WTC11 (cell line): ENCODE measurements at regions not wholly inside any gene's neighbourhood (a gene's known extent, or its start where the extent isn't known, plus 50 kb on each side); places are given as distances from the start of the nearest gene placed in this dataset.

ENCODE experiments used
- ATAC-seq: fragments of 200-7000 bp; cut with Tn5 transposase; 2 replicates; pipeline ENCODE4 v1.10.0; 2021; ENCODE audit warnings: mild to moderate bottlenecking, moderate library complexity
- CTCF ChIA-PET: fragments of 300-600 bp; sonication (Branson Sonifier 250); formaldehyde crosslinking; loops from one replicate; lab custom pipeline; 2021; ENCODE audit warnings: antibody characterized with exemption; lab: Charles Lee
- POLR2A ChIA-PET: fragments of 350-600 bp; sonication (Branson Sonifier 250); formaldehyde crosslinking; loops from one replicate; lab custom pipeline; 2021; ENCODE audit warnings: antibody characterized with exemption; lab: Charles Lee
- DNase-seq: peaks from one replicate; pipeline ENCODE4 v3.0.0; 2021; ENCODE audit warnings: low spot score
- H3K27ac Mint-ChIP-seq: 2 replicates; pipeline ENCODE4 v1.8.0; 2021; ENCODE audit warnings: mixed read lengths
- H3K27me3 Mint-ChIP-seq: 2 replicates; pipeline ENCODE4 v1.8.0; 2021; ENCODE audit warnings: low read depth, mild to moderate bottlenecking, moderate library complexity, mixed read lengths
- H3K36me3 Mint-ChIP-seq: 2 replicates; pipeline ENCODE4 v1.8.0; 2021; ENCODE audit warnings: mixed read lengths
- H3K4me1 Mint-ChIP-seq: 2 replicates; pipeline ENCODE4 v1.8.0; 2022; ENCODE audit warnings: mixed read lengths
- H3K4me3 Mint-ChIP-seq: 2 replicates; pipeline ENCODE4 v1.8.0; 2021; ENCODE audit warnings: mild to moderate bottlenecking, moderate library complexity, mixed read lengths
- H3K9me3 Mint-ChIP-seq: 2 replicates; pipeline ENCODE4 v1.8.0; 2021; ENCODE audit warnings: mixed read lengths
- CREB1 ChIP-seq: sonication (generic); formaldehyde crosslinking; IDR thresholded peaks from 2 replicates; pipeline ENCODE4 v1.8.0; 2023; ENCODE audit warnings: mild to moderate bottlenecking, missing genetic modification reagents
- ESRRA ChIP-seq: sonication (generic); formaldehyde crosslinking; IDR thresholded peaks from 2 replicates; pipeline ENCODE4 v1.8.1; 2022; ENCODE audit warnings: mild to moderate bottlenecking, missing genetic modification reagents, borderline replicate concordance
- ETV6 ChIP-seq: sonication (generic); formaldehyde crosslinking; IDR thresholded peaks from 2 replicates; pipeline ENCODE4 v1.8.1; 2022; ENCODE audit warnings: mild to moderate bottlenecking, missing genetic modification reagents
- FOXK1 ChIP-seq: sonication (generic); formaldehyde crosslinking; IDR thresholded peaks from 2 replicates; pipeline ENCODE4 v1.8.0; 2022; ENCODE audit warnings: mild to moderate bottlenecking, moderate library complexity, missing genetic modification reagents
- FOXP1 ChIP-seq: sonication (generic); formaldehyde crosslinking; IDR thresholded peaks from 2 replicates; pipeline ENCODE4 v1.8.0; 2022; ENCODE audit warnings: missing genetic modification reagents, mild to moderate bottlenecking, moderate library complexity, borderline replicate concordance
- IRF2 ChIP-seq: sonication (generic); formaldehyde crosslinking; IDR thresholded peaks from 2 replicates; pipeline ENCODE4 v1.8.0; 2022; ENCODE audit warnings: low read depth, missing genetic modification reagents, borderline replicate concordance
- NR3C1 ChIP-seq: sonication (generic); formaldehyde crosslinking; conservative IDR thresholded peaks from 2 replicates; pipeline ENCODE4 v1.8.1; 2023; ENCODE audit warnings: low read depth, mild to moderate bottlenecking, missing genetic modification reagents
- PRRX2 ChIP-seq: fragments of 250-450 bp; sonication (Bioruptor Pico); IDR thresholded peaks from 2 replicates; pipeline ENCODE4 v1.8.0; 2021; ENCODE audit warnings: mild to moderate bottlenecking
- RELA ChIP-seq: sonication (generic); formaldehyde crosslinking; IDR thresholded peaks from 2 replicates; pipeline ENCODE4 v1.8.1; 2022; ENCODE audit warnings: missing genetic modification reagents, mild to moderate bottlenecking, borderline replicate concordance
- SOX15 ChIP-seq: fragments of 250-450 bp; sonication (Bioruptor Pico); IDR thresholded peaks from 2 replicates; pipeline ENCODE4 v1.9.0; 2021; ENCODE audit warnings: mild to moderate bottlenecking
- SP1 ChIP-seq: sonication (generic); formaldehyde crosslinking; conservative IDR thresholded peaks from 2 replicates; pipeline ENCODE4 v1.8.1; 2022; ENCODE audit warnings: missing genetic modification reagents
- TEAD1 ChIP-seq: sonication (generic); formaldehyde crosslinking; IDR thresholded peaks from 2 replicates; pipeline ENCODE4 v1.8.0; 2022; ENCODE audit warnings: mild to moderate bottlenecking, missing genetic modification reagents
- TP53 ChIP-seq: sonication (generic); formaldehyde crosslinking; IDR thresholded peaks from 2 replicates; pipeline ENCODE4 v1.8.1; 2023; ENCODE audit warnings: mild to moderate bottlenecking, missing genetic modification reagents
- ZNF121 ChIP-seq: sonication (generic); formaldehyde crosslinking; IDR thresholded peaks from 2 replicates; pipeline ENCODE4 v1.8.0; 2023; ENCODE audit warnings: missing genetic modification reagents
- ZNF317 ChIP-seq: sonication (generic); formaldehyde crosslinking; IDR thresholded peaks from 2 replicates; pipeline ENCODE4 v1.8.1; 2023; ENCODE audit warnings: low read depth, mild to moderate bottlenecking, moderate library complexity, missing genetic modification reagents, borderline replicate concordance
- ZNF416 ChIP-seq: fragments of 250-450 bp; sonication (Bioruptor Pico); IDR thresholded peaks from 2 replicates; pipeline ENCODE4 v1.9.0; 2021; ENCODE audit warnings: mild to moderate bottlenecking, inconsistent platforms
- ZNF423 ChIP-seq: fragments of 250-450 bp; sonication (Bioruptor Pico); IDR thresholded peaks from 2 replicates; pipeline ENCODE4 v2.1.2; 2022; ENCODE audit warnings: mild to moderate bottlenecking, moderate library complexity
- ZNF671 ChIP-seq: fragments of 250-450 bp; sonication (Bioruptor Pico); IDR thresholded peaks from 2 replicates; pipeline ENCODE4 v1.8.0; 2021; ENCODE audit warnings: mild to moderate bottlenecking
- TF ChIP-seq, protein P1 (sequence below): fragments of 250-450 bp; sonication (Bioruptor Pico); IDR thresholded peaks from 2 replicates; pipeline ENCODE4 v1.8.0; 2021; ENCODE audit warnings: mild to moderate bottlenecking
- TF ChIP-seq, protein P2 (sequence below): fragments of 200-600 bp; IDR thresholded peaks from 2 replicates; pipeline ENCODE4 v1.8.0; 2022; ENCODE audit warnings: antibody characterized with exemption
- TF ChIP-seq, protein P3 (sequence below): sonication (generic); formaldehyde crosslinking; IDR thresholded peaks from 2 replicates; pipeline ENCODE4 v1.8.1; 2023; ENCODE audit warnings: mild to moderate bottlenecking, missing genetic modification reagents
- TF ChIP-seq, protein P4 (sequence below): sonication (generic); formaldehyde crosslinking; conservative IDR thresholded peaks from 2 replicates; pipeline ENCODE4 v1.8.1; 2022; ENCODE audit warnings: mild to moderate bottlenecking, missing genetic modification reagents
- TF ChIP-seq, protein P5 (sequence below): sonication (generic); formaldehyde crosslinking; IDR thresholded peaks from 2 replicates; pipeline ENCODE4 v1.8.1; 2022; ENCODE audit warnings: missing genetic modification reagents, borderline replicate concordance
- TF ChIP-seq, protein P6 (sequence below): fragments of 250-450 bp; sonication (Bioruptor Pico); IDR thresholded peaks from 2 replicates; pipeline ENCODE4 v1.9.0; 2021; ENCODE audit warnings: mild to moderate bottlenecking
- TF ChIP-seq, protein P7 (sequence below): fragments of 250-450 bp; sonication (Bioruptor Pico); IDR thresholded peaks from 2 replicates; pipeline ENCODE4 v1.9.0; 2021; ENCODE audit warnings: moderate library complexity, mild to moderate bottlenecking, inconsistent platforms, borderline replicate concordance

DNA sequence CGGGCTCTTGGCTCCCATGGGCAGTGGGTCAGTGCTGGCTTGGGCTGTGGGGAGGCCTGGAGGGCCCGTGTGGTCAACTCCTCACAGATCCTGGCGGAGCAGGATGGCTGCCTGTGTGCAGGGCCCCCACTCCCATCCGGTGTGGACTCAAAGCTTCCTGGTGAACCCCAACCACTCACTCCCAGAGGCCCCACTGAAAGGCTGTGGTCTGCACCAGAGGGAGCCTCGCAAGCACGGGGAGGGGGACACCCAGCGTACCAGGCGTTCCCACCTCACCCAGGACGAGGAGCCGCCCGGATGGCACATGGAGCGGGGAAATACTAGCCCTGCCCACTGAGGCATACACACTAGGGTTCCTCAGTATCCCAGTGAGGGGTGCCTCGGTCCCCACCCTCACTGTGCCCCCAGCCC lies 75.4 kb upstream of the ACTRT2 start:
- peaks cover 11% of the 10 kb centered on the region for H3K27me3 Mint-ChIP-seq
- peaks cover 19% of the 10 kb centered on the region for H3K36me3 Mint-ChIP-seq
- TF ChIP-seq ZNF423 (no peak), FOXK1 (CRISPR knock-in tag) (no peak), ZNF317 (CRISPR knock-in tag) (no peak), ZNF671 (no peak), CREB1 (no peak), SOX15 (CRISPR knock-in tag) (no peak), ZNF416 (no peak), ETV6 (CRISPR knock-in tag) (no peak), IRF2 (CRISPR knock-in tag) (no peak), FOXP1 (CRISPR knock-in tag) (no peak), PRRX2 (CRISPR knock-in tag) (no peak), TP53 (no peak), SP1 (CRISPR knock-in tag) (no peak)
- TF ChIP-seq, protein P1, sequence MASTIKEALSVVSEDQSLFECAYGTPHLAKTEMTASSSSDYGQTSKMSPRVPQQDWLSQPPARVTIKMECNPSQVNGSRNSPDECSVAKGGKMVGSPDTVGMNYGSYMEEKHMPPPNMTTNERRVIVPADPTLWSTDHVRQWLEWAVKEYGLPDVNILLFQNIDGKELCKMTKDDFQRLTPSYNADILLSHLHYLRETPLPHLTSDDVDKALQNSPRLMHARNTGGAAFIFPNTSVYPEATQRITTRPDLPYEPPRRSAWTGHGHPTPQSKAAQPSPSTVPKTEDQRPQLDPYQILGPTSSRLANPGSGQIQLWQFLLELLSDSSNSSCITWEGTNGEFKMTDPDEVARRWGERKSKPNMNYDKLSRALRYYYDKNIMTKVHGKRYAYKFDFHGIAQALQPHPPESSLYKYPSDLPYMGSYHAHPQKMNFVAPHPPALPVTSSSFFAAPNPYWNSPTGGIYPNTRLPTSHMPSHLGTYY = no peak
- TF ChIP-seq, protein P2, sequence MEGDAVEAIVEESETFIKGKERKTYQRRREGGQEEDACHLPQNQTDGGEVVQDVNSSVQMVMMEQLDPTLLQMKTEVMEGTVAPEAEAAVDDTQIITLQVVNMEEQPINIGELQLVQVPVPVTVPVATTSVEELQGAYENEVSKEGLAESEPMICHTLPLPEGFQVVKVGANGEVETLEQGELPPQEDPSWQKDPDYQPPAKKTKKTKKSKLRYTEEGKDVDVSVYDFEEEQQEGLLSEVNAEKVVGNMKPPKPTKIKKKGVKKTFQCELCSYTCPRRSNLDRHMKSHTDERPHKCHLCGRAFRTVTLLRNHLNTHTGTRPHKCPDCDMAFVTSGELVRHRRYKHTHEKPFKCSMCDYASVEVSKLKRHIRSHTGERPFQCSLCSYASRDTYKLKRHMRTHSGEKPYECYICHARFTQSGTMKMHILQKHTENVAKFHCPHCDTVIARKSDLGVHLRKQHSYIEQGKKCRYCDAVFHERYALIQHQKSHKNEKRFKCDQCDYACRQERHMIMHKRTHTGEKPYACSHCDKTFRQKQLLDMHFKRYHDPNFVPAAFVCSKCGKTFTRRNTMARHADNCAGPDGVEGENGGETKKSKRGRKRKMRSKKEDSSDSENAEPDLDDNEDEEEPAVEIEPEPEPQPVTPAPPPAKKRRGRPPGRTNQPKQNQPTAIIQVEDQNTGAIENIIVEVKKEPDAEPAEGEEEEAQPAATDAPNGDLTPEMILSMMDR = no peak
- TF ChIP-seq, protein P3, sequence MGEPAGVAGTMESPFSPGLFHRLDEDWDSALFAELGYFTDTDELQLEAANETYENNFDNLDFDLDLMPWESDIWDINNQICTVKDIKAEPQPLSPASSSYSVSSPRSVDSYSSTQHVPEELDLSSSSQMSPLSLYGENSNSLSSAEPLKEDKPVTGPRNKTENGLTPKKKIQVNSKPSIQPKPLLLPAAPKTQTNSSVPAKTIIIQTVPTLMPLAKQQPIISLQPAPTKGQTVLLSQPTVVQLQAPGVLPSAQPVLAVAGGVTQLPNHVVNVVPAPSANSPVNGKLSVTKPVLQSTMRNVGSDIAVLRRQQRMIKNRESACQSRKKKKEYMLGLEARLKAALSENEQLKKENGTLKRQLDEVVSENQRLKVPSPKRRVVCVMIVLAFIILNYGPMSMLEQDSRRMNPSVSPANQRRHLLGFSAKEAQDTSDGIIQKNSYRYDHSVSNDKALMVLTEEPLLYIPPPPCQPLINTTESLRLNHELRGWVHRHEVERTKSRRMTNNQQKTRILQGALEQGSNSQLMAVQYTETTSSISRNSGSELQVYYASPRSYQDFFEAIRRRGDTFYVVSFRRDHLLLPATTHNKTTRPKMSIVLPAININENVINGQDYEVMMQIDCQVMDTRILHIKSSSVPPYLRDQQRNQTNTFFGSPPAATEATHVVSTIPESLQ (CRISPR knock-in tag) = no peak
- TF ChIP-seq, protein P4, sequence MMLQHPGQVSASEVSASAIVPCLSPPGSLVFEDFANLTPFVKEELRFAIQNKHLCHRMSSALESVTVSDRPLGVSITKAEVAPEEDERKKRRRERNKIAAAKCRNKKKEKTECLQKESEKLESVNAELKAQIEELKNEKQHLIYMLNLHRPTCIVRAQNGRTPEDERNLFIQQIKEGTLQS = no peak
- TF ChIP-seq, protein P5, sequence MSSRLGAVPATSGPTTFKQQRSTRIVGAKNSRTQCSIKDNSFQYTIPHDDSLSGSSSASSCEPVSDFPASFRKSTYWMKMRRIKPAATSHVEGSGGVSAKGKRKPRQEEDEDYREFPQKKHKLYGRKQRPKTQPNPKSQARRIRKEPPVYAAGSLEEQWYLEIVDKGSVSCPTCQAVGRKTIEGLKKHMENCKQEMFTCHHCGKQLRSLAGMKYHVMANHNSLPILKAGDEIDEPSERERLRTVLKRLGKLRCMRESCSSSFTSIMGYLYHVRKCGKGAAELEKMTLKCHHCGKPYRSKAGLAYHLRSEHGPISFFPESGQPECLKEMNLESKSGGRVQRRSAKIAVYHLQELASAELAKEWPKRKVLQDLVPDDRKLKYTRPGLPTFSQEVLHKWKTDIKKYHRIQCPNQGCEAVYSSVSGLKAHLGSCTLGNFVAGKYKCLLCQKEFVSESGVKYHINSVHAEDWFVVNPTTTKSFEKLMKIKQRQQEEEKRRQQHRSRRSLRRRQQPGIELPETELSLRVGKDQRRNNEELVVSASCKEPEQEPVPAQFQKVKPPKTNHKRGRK (CRISPR knock-in tag) = no peak
- TF ChIP-seq, protein P6, sequence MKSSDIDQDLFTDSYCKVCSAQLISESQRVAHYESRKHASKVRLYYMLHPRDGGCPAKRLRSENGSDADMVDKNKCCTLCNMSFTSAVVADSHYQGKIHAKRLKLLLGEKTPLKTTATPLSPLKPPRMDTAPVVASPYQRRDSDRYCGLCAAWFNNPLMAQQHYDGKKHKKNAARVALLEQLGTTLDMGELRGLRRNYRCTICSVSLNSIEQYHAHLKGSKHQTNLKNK (CRISPR knock-in tag) = no peak
- TF ChIP-seq, protein P7, sequence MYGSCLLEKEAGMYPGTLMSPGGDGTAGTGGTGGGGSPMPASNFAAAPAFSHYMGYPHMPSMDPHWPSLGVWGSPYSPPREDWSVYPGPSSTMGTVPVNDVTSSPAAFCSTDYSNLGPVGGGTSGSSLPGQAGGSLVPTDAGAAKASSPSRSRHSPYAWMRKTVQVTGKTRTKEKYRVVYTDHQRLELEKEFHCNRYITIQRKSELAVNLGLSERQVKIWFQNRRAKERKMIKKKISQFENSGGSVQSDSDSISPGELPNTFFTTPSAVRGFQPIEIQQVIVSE = no peak
- H3K4me3 Mint-ChIP-seq = no peak overlapping the region
- ATAC-seq (no peak), DNase-seq (no peak)
- POLR2A ChIA-PET = no interaction called here
- H3K9me3 Mint-ChIP-seq = peaks cover 20% of the 10 kb centered on the region
- no peaks in the 10 kb centered on the region for H3K4me1 Mint-ChIP-seq
- no peak overlapping the region for H3K27ac Mint-ChIP-seq
- CTCF ChIA-PET = no interaction called here

DNA sequence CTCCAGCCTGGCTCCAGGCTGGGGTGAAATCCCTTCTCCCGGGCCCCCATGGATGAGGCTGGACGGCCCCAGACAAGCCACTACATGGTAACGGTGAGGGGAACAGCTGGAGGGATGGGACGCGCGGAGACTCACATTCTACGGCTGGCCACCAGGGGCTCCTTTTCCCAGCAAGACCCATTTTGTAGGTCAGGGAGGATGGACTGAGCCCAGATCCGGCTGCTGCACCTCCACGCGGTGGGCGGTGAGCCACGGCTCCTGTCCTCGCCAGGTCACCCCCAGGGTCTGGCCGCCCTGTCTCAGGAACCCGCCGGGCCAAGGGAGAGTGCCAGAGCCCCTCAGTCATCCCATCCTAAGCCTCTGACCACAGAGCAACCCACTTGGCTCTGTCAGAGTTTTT lies 75.0 kb upstream of the ACTRT2 start:
- TF ChIP-seq NR3C1 (CRISPR knock-in tag) = no peak
- TF ChIP-seq RELA (CRISPR knock-in tag) = no peak
- no peak for TF ChIP-seq TEAD1 (CRISPR knock-in tag)
- no peak for TF ChIP-seq ZNF121
- TF ChIP-seq ESRRA (CRISPR knock-in tag) = no peak
- Mint-ChIP-seq H3K4me1 (no peaks in the 10 kb centered on the region), H3K36me3 (peaks cover 17% of the 10 kb centered on the region), H3K27ac (no peak overlapping the region), H3K27me3 (peaks cover 7% of the 10 kb centered on the region), H3K9me3 (peaks cover 15% of the 10 kb centered on the region), H3K4me3 (no peak overlapping the region)
- ATAC-seq (peak; percentile 57), DNase-seq (peak; percentile 24)
- ChIA-PET POLR2A (no interaction called here), CTCF (no interaction called here)
